SK-N-SH (cell line): ENCODE measurements at regions not wholly inside any gene's neighbourhood (a gene's known extent, or its start where the extent isn't known, plus 50 kb on each side); places are given as distances from the start of the nearest gene placed in this dataset.

Experiments used
- CTCF ChIA-PET: fragments of 300-600, 350-600 bp; formaldehyde crosslinking; extraction: SDS; loops from one replicate; lab custom pipeline; 2021; lab: Yijun Ruan, JAX
- POLR2A ChIA-PET: fragments of 350-600 bp; sonication (Branson Sonifier 250); formaldehyde crosslinking; extraction: SDS; loops from one replicate; lab custom pipeline; 2020; ENCODE audit warnings: antibody characterized with exemption, inconsistent platforms; lab: Yijun Ruan, JAX
- DNase-seq: peaks from one replicate; pipeline ENCODE4 v3.0.0; 2012
- H2AFZ ChIP-seq: fragments of 200-600 bp; sonication (generic); 2 replicates; pipeline ENCODE4 v1.8.1; 2016; ENCODE audit warnings: antibody characterized with exemption, mild to moderate bottlenecking, low read depth
- H3F3A ChIP-seq: fragments of 200-600 bp; sonication (generic); replicated peaks from 2 replicates; pipeline ENCODE3; 2016; ENCODE audit warnings: antibody characterized with exemption, mild to moderate bottlenecking; ENCODE audit not compliant: insufficient read depth
- H3K27ac ChIP-seq, 2 experiments: fragments of 200-500 bp in 1 of 2; fragments of 200-600 bp in 1 of 2; sonication (Bioruptor generic) in 1 of 2; sonication (generic), shearing (Covaris generic) in 1 of 2; 2 replicates each; pipeline versions ENCODE4 v1.5.1 to v1.6.1; 2014 to 2016; ENCODE audit warnings: low read depth in 2 of 2, inconsistent platforms in 1 of 2, low read length in 1 of 2, mild to moderate bottlenecking in 1 of 2, mixed read lengths in 1 of 2
- H3K27me3 ChIP-seq: fragments of 200-600 bp; sonication (generic), shearing (Covaris generic); 2 replicates; pipeline ENCODE4 v1.6.1; 2016; ENCODE audit warnings: mixed run types; ENCODE audit not compliant: insufficient read depth
- H3K36me3 ChIP-seq, 2 experiments: fragments of 200-500 bp in 1 of 2; fragments of 200-600 bp in 1 of 2; sonication (Bioruptor generic) in 1 of 2; sonication (generic) in 1 of 2; replicated peaks in 1 of 2; 2 replicates each; pipeline versions ENCODE3 to v1.5.1; 2014 to 2016; ENCODE audit warnings: low read length in 1 of 2, mild to moderate bottlenecking in 1 of 2; ENCODE audit not compliant: insufficient read depth in 2 of 2, control insufficient read depth in 1 of 2
- H3K4me1 ChIP-seq, 2 experiments: fragments of 200-500 bp in 1 of 2; fragments of 200-600 bp in 1 of 2; sonication (Bioruptor generic) in 1 of 2; sonication (generic), shearing (Covaris generic) in 1 of 2; 2 replicates each; pipeline versions ENCODE4 v1.5.1 to v1.6.1; 2014 to 2016; ENCODE audit warnings: low read depth in 1 of 2, low read length in 1 of 2, mixed run types in 1 of 2; ENCODE audit not compliant: insufficient read depth in 2 of 2, control insufficient read depth in 1 of 2
- H3K4me2 ChIP-seq: fragments of 200-600 bp; sonication (generic), shearing (Covaris generic); 2 replicates; pipeline ENCODE4 v1.6.1; 2017; ENCODE audit warnings: mixed run types
- H3K4me3 ChIP-seq, 2 experiments: fragments of 200-500 bp in 1 of 2; fragments of 200-600 bp in 1 of 2; sonication (Bioruptor generic) in 1 of 2; sonication (generic), shearing (Covaris generic) in 1 of 2; 2 replicates each; pipeline versions ENCODE4 v1.5.1 to v1.8.1; 2014 to 2016; ENCODE audit warnings: low read depth in 2 of 2, inconsistent platforms in 1 of 2, low read length in 1 of 2, mild to moderate bottlenecking in 1 of 2, mixed read lengths in 1 of 2, moderate library complexity in 1 of 2
- H3K79me2 ChIP-seq: fragments of 200-600 bp; sonication (generic); 2 replicates; pipeline ENCODE4 v1.8.1; 2017; ENCODE audit warnings: mild to moderate bottlenecking; ENCODE audit not compliant: insufficient read depth
- H3K9ac ChIP-seq: fragments of 200-600 bp; sonication (generic); 2 replicates; pipeline ENCODE4 v1.6.1; 2017; ENCODE audit warnings: mixed run types
- H3K9me2 ChIP-seq: fragments of 200-600 bp; sonication (generic); 2 replicates; pipeline ENCODE4 v1.6.1; 2017; ENCODE audit warnings: mixed run types
- H3K9me3 ChIP-seq: fragments of 200-600 bp; sonication (generic); 2 replicates; pipeline ENCODE4 v1.6.1; 2017; ENCODE audit warnings: mixed run types, mild to moderate bottlenecking, moderate library complexity
- H4K20me1 ChIP-seq: fragments of 200-600 bp; sonication (generic); 2 replicates; pipeline ENCODE4 v1.6.1; 2017; ENCODE audit warnings: mild to moderate bottlenecking, mixed run types; ENCODE audit not compliant: insufficient read depth
- CHD2 ChIP-seq: fragments of 150-350 bp; IDR thresholded peaks from 2 replicates; pipeline ENCODE4 v1.6.1; 2018; ENCODE audit warnings: low read length; ENCODE audit not compliant: partially characterized antibody
- EP300 ChIP-seq, 2 experiments: IDR thresholded peaks; 2 replicates each; pipeline versions ENCODE4 v1.4.0 to v1.6.1; 2012; ENCODE audit warnings: borderline replicate concordance in 1 of 2, low read depth in 1 of 2, low read length in 1 of 2
- EZH2phosphoT487 ChIP-seq: fragments of 200-600 bp; sonication (generic); IDR thresholded peaks from 2 replicates; pipeline ENCODE4 v1.6.1; 2017; ENCODE audit warnings: low read depth, mixed run types, mild to moderate bottlenecking, antibody characterized with exemption, moderate library complexity, borderline replicate concordance
- GABPA ChIP-seq: IDR thresholded peaks from 2 replicates; pipeline ENCODE4 v1.4.0; 2012; ENCODE audit warnings: low read depth, mild to moderate bottlenecking
- IRF3 ChIP-seq: fragments of 150-350 bp; IDR thresholded peaks from 2 replicates; pipeline ENCODE4 v1.6.1; 2016; ENCODE audit warnings: mild to moderate bottlenecking, low read depth, low read length
- JUND ChIP-seq: IDR thresholded peaks from 2 replicates; pipeline ENCODE4 v1.4.0; 2012
- MEF2A ChIP-seq: IDR thresholded peaks from 2 replicates; pipeline ENCODE4 v1.4.0; 2012; ENCODE audit warnings: low read depth, borderline replicate concordance
- RAD21 ChIP-seq: IDR thresholded peaks from 2 replicates; pipeline ENCODE4 v1.6.1; 2012; ENCODE audit warnings: mild to moderate bottlenecking, low read length
- SIN3A ChIP-seq: IDR thresholded peaks from 2 replicates; pipeline ENCODE4 v1.6.1; 2012; ENCODE audit warnings: low read depth, mild to moderate bottlenecking, low read length, moderate library complexity, borderline replicate concordance
- TEAD4 ChIP-seq: IDR thresholded peaks from 2 replicates; pipeline ENCODE4 v1.4.0; 2012; ENCODE audit warnings: mild to moderate bottlenecking, borderline replicate concordance; ENCODE audit not compliant: insufficient read depth
- USF2 ChIP-seq: fragments of 150-350 bp; IDR thresholded peaks from 2 replicates; pipeline ENCODE4 v1.6.1; 2017; ENCODE audit warnings: antibody characterized with exemption, low read length, low read depth, borderline replicate concordance

DNA sequence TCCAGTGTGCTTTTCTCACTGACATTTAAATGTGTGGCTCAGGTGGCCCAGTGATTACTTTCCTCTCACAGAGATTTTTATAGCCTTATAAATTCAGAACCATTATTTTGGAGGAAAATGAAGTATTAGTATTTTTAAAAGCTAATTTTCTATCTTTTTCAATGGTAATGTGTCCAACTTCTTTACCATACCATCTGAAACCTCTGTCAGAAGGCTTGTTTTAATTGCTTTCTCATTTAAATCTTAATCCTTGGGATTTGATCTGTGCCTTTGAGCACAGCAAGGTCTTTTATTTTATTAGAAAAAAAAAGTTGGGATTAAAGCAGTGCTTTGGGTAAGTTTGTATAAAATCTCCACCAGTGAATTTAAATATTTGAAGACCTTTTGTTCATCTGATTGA lies 452.3 kb upstream of the RAG2 start:
- H3K9me2 ChIP-seq: no peaks in the 10 kb centered on the region
- H3K9me3 ChIP-seq: no peaks in the 10 kb centered on the region
- H3K4me2 ChIP-seq: no peak overlapping the region
- no peaks in the 10 kb centered on the region for H3K36me3 ChIP-seq
- POLR2A ChIA-PET: no interaction called here
- no peaks in the 10 kb centered on the region; a peak in 1 of 4 replicates for H3K4me1 ChIP-seq
- TF ChIP-seq JUND (no peak), EP300 (IDR thresholded peaks at IDR 0.05; ENCODE audit: borderline replicate concordance in 1 of 2, low read depth in 1 of 2, low read length in 1 of 2) (no peak), RAD21 (no peak), CHD2 (no peak), GABPA (no peak), EZH2phosphoT487 (no peak), TEAD4 (no peak), SIN3A (no peak), IRF3 (no peak), MEF2A (no peak)
- TF ChIP-seq, all 33 proteins: peak for 0
- DNase-seq: no peak
- Histone ChIP-seq H4K20me1 (no peaks in the 10 kb centered on the region), H3K27me3 (0 out of 2 replicates have a peak, but pooled peaks cover 5% of the 10 kb centered on the region), H2AFZ (no peak overlapping the region), H3K27ac (no peak overlapping the region), H3K4me3 (no peak overlapping the region), H3F3A (no peaks in the 10 kb centered on the region), H3K9ac (no peak overlapping the region), H3K79me2 (no peaks in the 10 kb centered on the region)
- CTCF ChIA-PET: no interaction called here

DNA sequence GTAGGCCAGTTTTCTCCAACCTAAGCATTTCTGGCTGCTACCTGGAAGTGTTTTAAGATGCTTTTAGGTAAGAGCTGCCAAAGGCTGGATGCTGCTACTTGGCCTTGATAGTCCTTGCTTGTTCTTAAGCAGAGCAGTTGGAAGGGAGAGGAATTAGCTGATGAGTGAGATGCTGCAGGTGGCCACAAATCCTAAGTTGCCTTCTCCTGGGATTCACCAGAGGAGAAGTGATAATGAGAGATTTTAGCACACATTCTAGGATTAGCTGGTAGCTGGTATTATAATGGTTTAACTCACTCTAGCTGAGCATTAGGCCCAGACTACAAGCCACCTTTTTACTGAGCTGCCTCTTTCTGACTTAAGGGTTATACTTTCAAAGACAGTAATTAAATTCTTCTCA lies 442.9 kb upstream of the RAG2 start:
- Histone ChIP-seq H3K9ac (no peak overlapping the region), H3K4me3 (no peak overlapping the region), H3K4me2 (no peak overlapping the region), H3K27ac (no peak overlapping the region), H3F3A (no peaks in the 10 kb centered on the region), H3K27me3 (no peaks in the 10 kb centered on the region)
- DNase-seq: no peak
- TF ChIP-seq JUND (no peak), USF2 (no peak)
- TF ChIP-seq, all 33 proteins: peak for 0
- H3K4me1 ChIP-seq: no peaks in the 10 kb centered on the region
- H3K79me2 ChIP-seq: no peaks in the 10 kb centered on the region
- ChIA-PET POLR2A (no interaction called here), CTCF (interaction anchor here (1.3 kb wide), 1 partner anchor 13 kb away, joined by 3 read pairs; no protein-coding TSS in a partner anchor)
- H2AFZ ChIP-seq: no peak overlapping the region
- H3K36me3 ChIP-seq: no peaks in the 10 kb centered on the region
- no peaks in the 10 kb centered on the region for H3K9me2 ChIP-seq
- no peaks in the 10 kb centered on the region for H4K20me1 ChIP-seq
- H3K9me3 ChIP-seq: no peaks in the 10 kb centered on the region
